ENCODE measurements at regions not wholly inside any gene's neighbourhood (a gene's known extent, or its start where the extent isn't known, plus 50 kb on each side); places are given as distances from the start of the nearest gene placed in this dataset.

DNA sequence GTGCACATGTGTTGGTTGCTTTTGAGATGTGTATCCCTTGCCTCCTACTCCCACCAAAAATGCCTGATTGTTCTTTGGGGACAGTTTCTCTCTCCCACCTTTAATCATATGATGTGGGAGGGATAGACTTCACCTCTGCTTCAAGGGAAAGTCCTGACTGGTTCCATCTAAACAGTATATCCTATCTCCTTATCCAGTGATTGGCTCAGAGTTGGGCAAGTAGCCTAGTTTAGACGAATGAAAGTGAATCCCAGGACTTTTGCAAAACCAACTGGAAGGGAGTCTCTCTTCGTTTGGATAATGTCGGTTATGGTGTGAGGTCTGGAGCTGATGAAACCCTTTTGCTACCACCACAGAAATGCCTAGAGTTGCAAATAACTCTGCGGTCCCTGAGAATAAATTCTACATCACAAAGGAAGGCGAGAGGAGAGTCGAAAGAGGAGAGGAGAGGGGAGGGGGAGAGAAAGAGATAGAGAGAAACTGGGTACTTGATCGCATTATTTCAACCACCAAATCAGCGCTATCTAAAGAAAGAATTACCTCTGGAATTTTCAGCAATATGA is 77.1 kb upstream of the SALL1 start:
- TF ChIP-seq, protein P1, sequence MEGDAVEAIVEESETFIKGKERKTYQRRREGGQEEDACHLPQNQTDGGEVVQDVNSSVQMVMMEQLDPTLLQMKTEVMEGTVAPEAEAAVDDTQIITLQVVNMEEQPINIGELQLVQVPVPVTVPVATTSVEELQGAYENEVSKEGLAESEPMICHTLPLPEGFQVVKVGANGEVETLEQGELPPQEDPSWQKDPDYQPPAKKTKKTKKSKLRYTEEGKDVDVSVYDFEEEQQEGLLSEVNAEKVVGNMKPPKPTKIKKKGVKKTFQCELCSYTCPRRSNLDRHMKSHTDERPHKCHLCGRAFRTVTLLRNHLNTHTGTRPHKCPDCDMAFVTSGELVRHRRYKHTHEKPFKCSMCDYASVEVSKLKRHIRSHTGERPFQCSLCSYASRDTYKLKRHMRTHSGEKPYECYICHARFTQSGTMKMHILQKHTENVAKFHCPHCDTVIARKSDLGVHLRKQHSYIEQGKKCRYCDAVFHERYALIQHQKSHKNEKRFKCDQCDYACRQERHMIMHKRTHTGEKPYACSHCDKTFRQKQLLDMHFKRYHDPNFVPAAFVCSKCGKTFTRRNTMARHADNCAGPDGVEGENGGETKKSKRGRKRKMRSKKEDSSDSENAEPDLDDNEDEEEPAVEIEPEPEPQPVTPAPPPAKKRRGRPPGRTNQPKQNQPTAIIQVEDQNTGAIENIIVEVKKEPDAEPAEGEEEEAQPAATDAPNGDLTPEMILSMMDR (IDR thresholded peaks at IDR 0.05; ENCODE audit: poor library complexity) = no peak
- no peak for TF ChIP-seq EZH2 (IDR thresholded peaks at IDR 0.05; ENCODE audit: borderline replicate concordance)
- no peak for TF ChIP-seq EZH2phosphoT487 (IDR thresholded peaks at IDR 0.05; ENCODE audit: low read depth, severe bottlenecking, unreplicated experiment)
